DMS 273 (cell line): ENCODE measurements at regions not wholly inside any gene's neighbourhood (a gene's known extent, or its start where the extent isn't known, plus 50 kb on each side); places are given as distances from the start of the nearest gene placed in this dataset.

Experiments
- DNase-seq: peaks from one replicate; lab custom pipeline; 2025; ENCODE audit not compliant: unreplicated experiment; lab: John Stamatoyannopoulos, UW

- DNase-seq = no peak
Observed at GRCh38 chr19:31699421-31699820, 350.2 kb upstream of the TSHZ3 start.

GRCh38 chr19:31701146-31701545 lies 351.9 kb upstream of the TSHZ3 start:
- no peak for DNase-seq

- DNase-seq = no peak
Observed at GRCh38 chr19:31705656-31706055, 356.4 kb upstream of the TSHZ3 start.

DNA sequence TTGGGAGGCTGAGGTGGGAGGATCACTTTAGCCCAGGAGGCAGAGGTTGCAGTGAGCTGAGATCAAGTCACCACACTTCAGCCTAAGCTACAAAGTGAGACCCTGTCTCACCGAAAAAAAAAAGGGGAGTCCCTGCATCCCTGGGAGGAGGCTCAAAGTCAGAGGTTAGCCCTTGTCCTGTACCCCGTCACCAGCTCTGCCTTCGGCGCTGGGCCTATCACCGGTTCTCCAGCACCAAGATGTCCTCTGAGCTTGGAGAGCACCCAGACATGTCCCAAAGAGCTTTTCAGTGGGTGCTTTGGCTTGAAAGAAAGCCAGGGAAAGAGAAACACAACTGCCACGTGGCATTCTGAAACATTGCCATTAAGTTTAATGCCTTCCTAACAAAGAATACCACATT lies 356.9 kb upstream of the TSHZ3 start:
- DNase-seq = no peak

DNA sequence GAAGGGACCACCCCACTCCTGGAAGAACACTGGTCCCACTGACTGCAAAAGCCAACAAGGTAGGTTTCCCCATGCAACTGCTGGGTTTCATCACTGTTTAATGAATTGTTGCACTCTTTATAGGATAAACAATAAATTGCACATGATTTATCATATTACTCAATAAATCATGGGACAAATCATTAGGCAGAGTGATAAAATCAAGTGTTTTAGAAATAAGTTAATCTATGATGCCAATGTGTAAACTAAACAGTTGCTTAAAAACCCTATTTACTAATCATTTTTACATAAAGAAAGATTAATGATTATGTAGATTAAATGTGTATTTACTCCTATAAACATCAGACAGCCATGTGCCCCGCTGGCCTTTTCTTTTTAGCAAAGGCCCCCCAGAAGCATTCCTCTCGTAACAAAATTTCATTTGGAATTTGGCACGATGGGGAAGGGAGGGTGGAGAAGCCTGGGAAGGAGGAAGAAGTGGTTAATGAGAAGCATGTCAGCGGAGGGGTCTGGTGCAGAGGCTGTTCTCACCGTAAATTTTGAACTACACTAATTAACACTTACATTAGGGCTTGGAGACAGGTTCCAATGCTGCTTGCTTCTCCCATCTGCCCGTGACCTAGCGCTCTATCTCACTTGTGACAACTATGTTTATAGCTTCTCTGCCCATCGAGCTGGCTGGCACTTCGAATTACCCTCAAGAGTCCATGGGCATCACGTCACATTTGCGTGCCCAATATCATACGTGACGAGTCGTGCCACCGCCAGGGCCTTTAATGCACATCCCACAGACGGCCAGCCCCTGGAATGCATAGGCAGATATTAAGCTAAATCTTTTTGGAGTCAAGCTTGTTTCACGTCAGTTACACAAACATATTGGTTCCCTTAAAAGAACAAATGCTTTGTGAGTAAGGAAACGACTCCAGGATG lies 357.7 kb upstream of the TSHZ3 start:
- DNase-seq = no peak

DNA sequence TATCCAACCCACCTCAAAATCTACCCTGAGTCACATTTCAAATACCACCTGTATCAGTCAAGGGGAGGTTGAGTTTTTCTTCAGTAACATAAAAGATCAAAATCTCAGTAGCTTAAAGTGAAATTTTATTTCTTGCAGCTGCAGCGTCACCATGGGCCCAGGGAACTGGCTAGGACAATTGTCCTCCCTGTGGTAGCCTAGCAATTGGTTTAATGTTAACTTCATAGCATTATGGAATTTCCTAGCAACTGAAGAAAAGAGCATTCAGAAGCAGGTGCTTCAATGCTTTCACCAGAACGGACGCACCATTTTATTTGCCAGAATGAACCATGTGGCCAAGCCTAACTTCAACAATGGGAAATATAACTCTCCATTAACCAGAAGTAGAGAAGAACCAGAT lies 359.3 kb upstream of the TSHZ3 start:
- no peak for DNase-seq

- DNase-seq = no peak
Observed at GRCh38 chr19:31709476-31709875, 360.2 kb upstream of the TSHZ3 start.

- no peak for DNase-seq
Observed at GRCh38 chr19:31715249-31715945, 366.2 kb upstream of the TSHZ3 start.

GRCh38 chr19:31716826-31717225 lies 367.6 kb upstream of the TSHZ3 start:
- DNase-seq = no peak

DNA sequence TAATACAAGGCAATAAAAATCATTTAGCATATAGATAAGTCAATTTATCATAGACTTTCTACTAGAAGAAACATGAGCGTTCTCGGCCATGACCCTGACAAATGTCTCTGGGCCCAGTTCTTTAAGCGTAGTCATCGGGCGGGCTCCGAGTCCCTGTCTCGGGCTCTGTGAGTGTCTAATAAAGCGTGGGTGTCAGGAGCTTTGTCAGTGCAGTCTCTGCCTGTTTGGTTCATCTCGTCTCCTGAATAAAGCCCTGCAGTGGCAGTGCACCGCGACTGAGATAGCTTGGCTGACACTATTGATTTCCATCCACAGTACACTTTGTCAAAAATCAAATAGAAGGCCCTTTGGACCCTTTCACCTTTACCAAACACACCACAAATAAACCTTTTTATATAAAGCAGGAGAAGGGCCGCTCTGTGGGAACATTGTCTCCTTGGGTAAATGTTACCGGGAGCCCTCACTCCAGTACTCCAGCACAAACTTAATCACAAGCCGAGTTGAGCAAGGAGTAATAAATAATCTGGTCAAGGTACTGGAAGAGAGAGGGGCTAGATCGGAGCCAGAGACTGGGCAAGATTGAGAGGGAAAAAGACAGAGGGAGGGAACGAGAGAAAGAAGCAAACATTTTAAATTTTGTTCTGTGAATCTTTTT lies 368.2 kb upstream of the TSHZ3 start:
- no peak for DNase-seq

DNA sequence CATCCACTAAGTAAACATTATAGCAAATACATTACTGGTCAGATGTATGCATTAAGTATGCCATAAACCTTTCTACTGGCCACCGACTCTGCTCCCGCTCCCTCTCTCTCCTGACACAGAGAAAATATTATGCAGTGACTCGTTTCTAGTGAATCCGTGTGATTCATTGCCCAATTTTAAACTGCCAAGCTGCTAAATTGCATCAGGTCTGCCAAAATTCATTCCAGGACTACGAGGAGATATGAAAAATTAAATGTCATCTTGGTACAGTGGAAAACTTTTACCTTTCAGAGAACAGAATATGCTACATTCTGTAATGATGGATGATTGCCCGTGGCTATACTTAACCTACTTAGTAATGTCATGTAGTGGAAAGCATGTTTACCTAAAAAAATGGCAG lies 368.8 kb upstream of the TSHZ3 start:
- DNase-seq = no peak

DNA sequence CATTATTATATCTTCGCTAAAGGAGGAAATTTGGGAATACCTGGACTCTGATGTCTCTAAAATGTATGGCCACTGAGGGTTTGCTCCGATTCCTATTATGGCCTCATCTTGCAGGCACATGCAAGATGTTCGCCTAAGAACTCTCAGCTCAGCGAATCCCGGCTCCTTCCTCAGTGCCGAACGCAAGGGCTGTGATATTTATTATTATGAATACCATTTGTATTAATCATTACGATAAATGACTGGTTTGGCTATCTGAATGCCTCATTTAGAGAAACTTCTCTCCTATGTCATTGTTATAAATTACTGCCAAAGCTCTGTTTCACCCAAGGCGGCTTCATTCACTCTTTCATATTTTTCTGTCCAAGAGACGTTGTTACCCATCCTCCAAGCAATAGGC lies 369.7 kb upstream of the TSHZ3 start:
- DNase-seq = no peak

DNA sequence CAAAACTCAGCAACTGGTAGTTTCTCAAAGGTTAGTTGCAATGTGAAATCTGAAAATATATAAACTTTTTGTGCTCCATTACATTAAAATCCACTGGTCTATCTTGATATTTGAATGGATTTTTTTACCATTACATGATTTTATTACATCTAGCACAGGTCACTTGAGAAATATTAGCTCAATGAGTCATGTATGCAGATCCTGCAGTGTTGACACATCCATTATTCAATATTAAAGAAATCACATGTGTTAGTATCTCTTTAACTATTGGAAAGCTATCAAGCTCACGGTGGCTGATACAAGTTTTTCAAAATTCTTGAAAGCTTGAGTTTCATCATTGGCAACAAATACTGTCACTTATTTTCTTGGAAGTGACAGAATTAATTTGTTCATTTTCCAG lies 373.9 kb upstream of the TSHZ3 start:
- DNase-seq = no peak

DNA sequence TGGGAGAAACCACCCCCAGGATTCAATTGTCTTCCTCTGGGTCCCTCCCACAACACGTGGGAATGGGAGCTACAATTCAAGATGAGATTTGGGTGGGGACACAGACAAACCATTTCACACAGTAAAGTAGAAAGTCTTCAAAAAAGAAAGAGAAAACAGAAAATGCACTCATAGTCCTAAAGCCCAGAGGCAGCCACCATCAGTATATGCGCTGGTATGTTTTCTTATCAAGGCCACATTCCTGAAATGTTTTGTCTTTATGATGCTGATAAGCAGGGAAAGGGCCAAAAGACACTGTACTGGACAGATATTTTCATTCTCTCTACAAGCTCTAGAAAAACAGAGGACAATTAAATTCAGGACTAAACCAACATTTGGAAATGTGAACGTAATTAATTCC lies 375.8 kb upstream of the TSHZ3 start:
- no peak for DNase-seq

- no peak for DNase-seq
Observed at GRCh38 chr19:31727536-31727935, 378.3 kb upstream of the TSHZ3 start.

DNA sequence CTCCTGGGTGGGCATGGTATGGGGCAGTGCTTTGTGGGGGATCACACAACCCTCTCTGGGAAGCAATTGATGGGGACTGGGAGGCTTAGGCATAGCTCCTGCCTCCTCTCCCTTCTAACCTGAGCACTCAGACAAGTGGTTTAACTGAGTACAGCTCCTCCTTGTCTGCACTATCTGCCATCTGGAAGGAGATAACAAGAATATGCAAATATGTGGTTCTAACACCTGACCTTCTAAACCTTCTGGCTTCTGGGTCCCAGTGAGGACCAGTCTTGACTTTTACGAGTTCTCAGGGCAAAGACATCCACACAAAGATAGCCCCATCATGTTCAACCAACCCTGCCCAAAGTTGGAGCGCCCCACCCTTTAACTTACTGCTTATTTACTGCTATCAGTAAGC lies 381.0 kb upstream of the TSHZ3 start:
- DNase-seq = no peak

GRCh38 chr19:31733591-31733990 lies 384.4 kb upstream of the TSHZ3 start:
- DNase-seq = no peak

DNA sequence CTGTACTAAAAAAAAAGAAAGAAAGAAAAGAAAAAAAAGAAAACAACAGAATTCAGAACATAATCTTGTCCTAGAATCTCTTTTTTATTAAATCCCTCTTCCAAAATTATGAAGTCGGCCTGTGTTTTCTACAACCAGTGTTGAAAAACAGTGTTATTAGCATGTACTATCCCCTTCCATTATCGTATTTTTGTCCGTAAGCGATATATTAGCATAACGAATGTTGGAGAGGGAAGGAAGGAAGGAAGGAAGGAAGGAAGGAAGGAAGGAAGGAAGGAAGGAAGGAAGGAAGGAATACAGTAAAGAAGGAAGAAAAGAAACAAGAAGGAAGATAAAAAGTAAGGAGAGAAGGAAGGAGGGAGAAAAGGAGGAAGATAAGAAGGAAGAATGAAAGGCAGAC lies 393.0 kb upstream of the TSHZ3 start:
- DNase-seq = no peak

DNA sequence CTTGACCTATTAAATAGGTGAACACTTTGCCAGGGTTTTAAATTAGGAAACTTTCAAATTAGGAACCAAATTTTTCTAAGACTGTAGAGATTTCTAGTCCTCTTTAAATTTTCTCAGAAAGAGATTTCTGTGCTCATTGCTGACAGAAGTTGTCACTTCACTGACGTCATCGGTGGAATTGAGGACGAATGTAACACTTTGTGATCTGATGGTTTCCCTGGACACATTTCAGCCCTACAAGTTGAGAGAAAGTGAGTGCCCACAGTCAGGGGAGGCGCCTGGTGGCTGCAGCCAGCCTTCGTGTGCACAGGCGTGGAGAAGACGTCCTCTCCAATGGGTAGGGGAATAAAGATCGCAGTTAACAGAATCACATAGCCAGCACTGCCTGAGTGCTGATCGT lies 396.5 kb upstream of the TSHZ3 start:
- no peak for DNase-seq

GRCh38 chr19:31749231-31749630 lies 400.0 kb upstream of the TSHZ3 start:
- DNase-seq = no peak

GRCh38 chr19:31759359-31759758 lies 410.1 kb upstream of the TSHZ3 start:
- DNase-seq = no peak
